Activated effector memory CD4-positive, alpha-beta T cell treated with Interleukin-2 at 50 U/mL for 16 hours (primary cell): ENCODE measurements at regions not wholly inside any gene's neighbourhood (a gene's known extent, or its start where the extent isn't known, plus 50 kb on each side); places are given as distances from the start of the nearest gene placed in this dataset.

ENCODE experiments used
- DNase-seq: peaks from one replicate; pipeline ENCODE4 v3.0.0-alpha.2; 2020

GRCh38 chr2:236884569-236885175 is 201.0 kb upstream of the COPS8 start:
- no peak for DNase-seq

- DNase-seq = no peak
These were observed 199.2 kb upstream of the COPS8 start for GRCh38 chr2:236886456-236886855.

GRCh38 chr2:236887531-236887930 is 198.2 kb upstream of the COPS8 start:
- DNase-seq = no peak

GRCh38 chr2:236887953-236888793 is 197.5 kb upstream of the COPS8 start:
- DNase-seq = no peak

- no peak for DNase-seq
These were observed 196.6 kb upstream of the COPS8 start for GRCh38 chr2:236888794-236889780.

GRCh38 chr2:236889791-236890704 is 195.6 kb upstream of the COPS8 start:
- no peak for DNase-seq

GRCh38 chr2:236892721-236893120 is 193.0 kb upstream of the COPS8 start:
- no peak for DNase-seq

GRCh38 chr2:236894791-236895190 is 190.9 kb upstream of the COPS8 start:
- DNase-seq = no peak

- no peak for DNase-seq
These were observed 190.2 kb upstream of the COPS8 start for GRCh38 chr2:236895497-236895896.

- no peak for DNase-seq
These were observed 189.0 kb upstream of the COPS8 start for GRCh38 chr2:236896688-236897087.

- DNase-seq = no peak
These were observed 186.5 kb upstream of the COPS8 start for GRCh38 chr2:236899146-236899545.

GRCh38 chr2:236899950-236900640 is 185.6 kb upstream of the COPS8 start:
- no peak for DNase-seq

GRCh38 chr2:236901956-236902355 is 183.7 kb upstream of the COPS8 start:
- no peak for DNase-seq

GRCh38 chr2:236903978-236904377 is 181.7 kb upstream of the COPS8 start:
- DNase-seq = no peak

GRCh38 chr2:236904389-236905263 is 181.1 kb upstream of the COPS8 start:
- DNase-seq = no peak

- no peak for DNase-seq
These were observed 179.7 kb upstream of the COPS8 start for GRCh38 chr2:236905976-236906375.

GRCh38 chr2:236908439-236909192 is 177.1 kb upstream of the COPS8 start:
- DNase-seq = no peak

GRCh38 chr2:236909193-236909504 is 176.5 kb upstream of the COPS8 start:
- DNase-seq = no peak

- DNase-seq = no peak
These were observed 175.9 kb upstream of the COPS8 start for GRCh38 chr2:236909802-236910201.
